ENCODE measurements at regions not wholly inside any gene's neighbourhood (a gene's known extent, or its start where the extent isn't known, plus 50 kb on each side); places are given as distances from the start of the nearest gene placed in this dataset.

DNA sequence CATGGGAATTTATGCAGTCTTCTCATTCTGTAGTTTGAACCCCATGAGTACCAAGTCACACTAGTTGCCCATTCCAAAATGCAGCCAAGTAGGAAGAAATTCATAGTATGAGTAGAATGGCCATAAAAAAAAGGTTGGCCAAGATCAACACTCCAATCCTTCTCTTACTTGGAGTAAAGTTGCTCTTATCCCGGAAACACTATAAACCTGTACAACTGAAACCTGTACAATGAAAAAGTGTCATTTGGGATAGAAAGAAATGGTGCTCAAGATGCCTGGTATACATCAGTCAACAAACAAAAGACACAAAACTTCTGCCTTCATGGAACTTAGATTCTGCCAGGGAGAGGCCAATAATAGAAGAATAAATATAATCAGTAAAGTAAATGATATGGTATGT lies 325.0 kb downstream of the NFIB start:
- Histone ChIP-seq H3K27me3 (ENCODE audit: insufficient read depth, low read depth, severe bottlenecking) (no peaks in the 10 kb centered on the region), H3K9me3 (ENCODE audit: severe bottlenecking) (no peaks in the 10 kb centered on the region), H3K4me3 (ENCODE audit: low read depth, low read length) (no peak overlapping the region), H3K36me3 (no peaks in the 10 kb centered on the region), H3K27ac (no peak overlapping the region)
- DNase-seq: no peak
- TF ChIP-seq, protein P1, sequence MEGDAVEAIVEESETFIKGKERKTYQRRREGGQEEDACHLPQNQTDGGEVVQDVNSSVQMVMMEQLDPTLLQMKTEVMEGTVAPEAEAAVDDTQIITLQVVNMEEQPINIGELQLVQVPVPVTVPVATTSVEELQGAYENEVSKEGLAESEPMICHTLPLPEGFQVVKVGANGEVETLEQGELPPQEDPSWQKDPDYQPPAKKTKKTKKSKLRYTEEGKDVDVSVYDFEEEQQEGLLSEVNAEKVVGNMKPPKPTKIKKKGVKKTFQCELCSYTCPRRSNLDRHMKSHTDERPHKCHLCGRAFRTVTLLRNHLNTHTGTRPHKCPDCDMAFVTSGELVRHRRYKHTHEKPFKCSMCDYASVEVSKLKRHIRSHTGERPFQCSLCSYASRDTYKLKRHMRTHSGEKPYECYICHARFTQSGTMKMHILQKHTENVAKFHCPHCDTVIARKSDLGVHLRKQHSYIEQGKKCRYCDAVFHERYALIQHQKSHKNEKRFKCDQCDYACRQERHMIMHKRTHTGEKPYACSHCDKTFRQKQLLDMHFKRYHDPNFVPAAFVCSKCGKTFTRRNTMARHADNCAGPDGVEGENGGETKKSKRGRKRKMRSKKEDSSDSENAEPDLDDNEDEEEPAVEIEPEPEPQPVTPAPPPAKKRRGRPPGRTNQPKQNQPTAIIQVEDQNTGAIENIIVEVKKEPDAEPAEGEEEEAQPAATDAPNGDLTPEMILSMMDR (IDR thresholded peaks at IDR 0.05; ENCODE audit: low read depth, low read length): no peak

DNA sequence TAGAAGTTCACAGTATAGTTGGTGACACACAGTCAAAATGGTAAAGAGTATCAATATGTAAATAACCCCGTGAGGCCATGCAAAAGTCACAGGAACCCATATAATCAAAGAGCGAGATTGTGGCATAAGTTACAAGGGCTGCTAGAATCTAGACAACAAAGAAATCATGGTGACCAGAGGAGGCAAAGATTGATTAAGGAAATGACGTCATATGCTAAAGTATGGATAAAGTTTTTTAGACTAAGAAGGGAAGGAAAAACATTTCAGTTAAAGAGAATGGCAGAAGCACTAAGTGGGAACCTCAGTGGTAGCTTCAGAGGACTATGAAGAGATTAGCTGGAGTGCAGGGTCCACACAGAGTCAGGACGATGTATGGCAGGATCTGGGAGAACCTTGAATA lies 330.3 kb downstream of the NFIB start:
- TF ChIP-seq, protein P1 (IDR thresholded peaks at IDR 0.05; ENCODE audit: low read depth, low read length): no peak
- Histone ChIP-seq H3K4me3 (ENCODE audit: low read depth, low read length) (no peak overlapping the region), H3K9me3 (ENCODE audit: severe bottlenecking) (no peaks in the 10 kb centered on the region), H3K27ac (no peak overlapping the region), H3K36me3 (no peaks in the 10 kb centered on the region), H3K27me3 (ENCODE audit: insufficient read depth, low read depth, severe bottlenecking) (no peaks in the 10 kb centered on the region)
- no peak for DNase-seq

DNA sequence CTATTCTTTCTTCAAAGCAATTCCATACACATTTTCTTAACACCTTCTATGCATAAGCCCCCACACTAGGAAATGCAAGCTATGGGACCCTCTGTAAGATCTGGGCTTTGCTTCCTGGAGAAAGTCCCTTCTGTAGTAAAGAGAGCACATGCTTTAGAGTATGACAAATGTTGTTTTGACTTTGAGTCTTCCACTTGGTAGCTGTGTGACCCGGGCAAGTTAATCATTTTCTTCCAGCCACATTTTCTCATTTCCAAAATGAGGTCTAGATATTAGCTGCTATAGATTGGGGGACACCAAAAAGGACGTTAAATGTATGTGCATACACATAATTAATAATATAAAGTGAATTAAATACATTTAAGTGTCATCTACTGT lies 334.0 kb downstream of the NFIB start:
- Histone ChIP-seq H3K9me3 (ENCODE audit: severe bottlenecking) (no peaks in the 10 kb centered on the region), H3K4me3 (ENCODE audit: low read depth, low read length) (no peak overlapping the region), H3K36me3 (no peaks in the 10 kb centered on the region), H3K27ac (no peak overlapping the region), H3K27me3 (ENCODE audit: insufficient read depth, low read depth, severe bottlenecking) (no peaks in the 10 kb centered on the region)
- no peak for DNase-seq
- TF ChIP-seq, protein P1 (IDR thresholded peaks at IDR 0.05; ENCODE audit: low read depth, low read length): no peak

DNA sequence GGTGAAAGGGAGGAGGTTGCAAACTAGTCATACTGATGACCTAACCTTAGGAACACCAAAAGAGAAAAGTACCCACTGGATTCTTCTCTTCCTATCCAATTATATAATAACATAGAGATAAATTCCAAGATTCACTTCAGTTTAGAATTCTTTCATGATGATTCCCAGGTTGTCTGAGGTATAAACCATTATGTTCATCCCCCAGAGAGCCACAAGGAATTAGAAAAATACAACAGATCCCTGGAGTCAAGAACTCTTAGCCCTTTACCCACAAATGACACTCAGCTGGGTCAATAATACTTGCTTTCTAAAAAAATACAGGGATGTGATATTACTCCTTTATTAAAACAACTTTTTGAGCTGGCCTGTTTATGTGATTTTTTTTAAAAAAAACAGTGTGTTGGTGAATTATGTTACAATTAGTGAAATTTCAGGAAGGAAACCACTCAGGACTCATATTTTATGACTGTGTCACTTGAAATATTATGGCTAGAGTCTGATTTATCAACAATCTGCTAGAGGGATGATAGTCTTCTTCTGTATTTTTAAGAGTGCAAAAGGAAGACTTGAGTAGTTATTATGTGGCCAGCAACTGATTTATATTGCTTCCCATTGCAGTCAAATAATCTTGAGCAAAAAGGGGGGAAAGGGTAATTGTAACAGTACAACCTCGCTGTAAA lies 338.2 kb downstream of the NFIB start:
- TF ChIP-seq, protein P1 (IDR thresholded peaks at IDR 0.05; ENCODE audit: low read depth, low read length): no peak
- Histone ChIP-seq H3K27ac (no peak overlapping the region), H3K4me3 (ENCODE audit: low read depth, low read length) (no peak overlapping the region), H3K27me3 (ENCODE audit: insufficient read depth, low read depth, severe bottlenecking) (no peaks in the 10 kb centered on the region), H3K36me3 (no peaks in the 10 kb centered on the region), H3K9me3 (ENCODE audit: severe bottlenecking) (no peaks in the 10 kb centered on the region)
- no peak for DNase-seq

DNA sequence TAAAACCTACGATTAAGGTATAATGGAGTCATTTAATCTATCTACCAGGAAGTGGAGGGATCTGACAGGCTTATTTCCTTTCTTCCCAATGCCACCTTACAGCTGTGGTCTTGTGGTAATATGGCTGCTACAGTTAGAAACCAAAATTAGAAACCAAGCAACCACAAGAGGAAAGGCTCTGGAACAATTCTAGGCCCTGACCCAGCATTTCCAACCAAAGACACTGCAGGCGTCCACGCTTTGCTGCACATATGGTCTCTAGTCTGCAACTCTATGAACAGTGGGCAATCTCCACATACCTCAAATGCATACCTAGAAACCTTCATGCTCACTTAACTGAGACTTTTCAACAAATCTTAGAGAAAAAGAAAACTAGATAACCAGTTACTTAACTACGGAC lies 339.1 kb downstream of the NFIB start:
- no peaks in the 10 kb centered on the region for H3K36me3 ChIP-seq
- no peak for DNase-seq
- TF ChIP-seq, protein P1 (IDR thresholded peaks at IDR 0.05; ENCODE audit: low read depth, low read length): no peak
- no peak overlapping the region for H3K27ac ChIP-seq
- no peak overlapping the region for H3K4me3 ChIP-seq (ENCODE audit: low read depth, low read length)
- no peaks in the 10 kb centered on the region for H3K27me3 ChIP-seq (ENCODE audit: insufficient read depth, low read depth, severe bottlenecking)
- H3K9me3 ChIP-seq (ENCODE audit: severe bottlenecking): no peaks in the 10 kb centered on the region
